Cardiac fibroblast (primary cell): ENCODE measurements at regions not wholly inside any gene's neighbourhood (a gene's known extent, or its start where the extent isn't known, plus 50 kb on each side); places are given as distances from the start of the nearest gene placed in this dataset.

Experiments
- DNase-seq, 2 donors: peaks; one replicate each; pipeline versions ENCODE4 v3.0.0 to v3.0.0-alpha.2; 2010; ENCODE audit warnings: low read depth in 2 of 2
- H3K4me3 ChIP-seq, 2 donors: replicated peaks in 1 of 2; 1 replicate in 1 of 2; 2 replicates in 1 of 2; pipeline ENCODE4 v1.5.1; 2011; ENCODE audit warnings: low read depth in 2 of 2, low read length in 2 of 2, mild to moderate bottlenecking in 2 of 2, moderate library complexity in 1 of 2
- CTCF ChIP-seq: IDR thresholded peaks from one replicate; pipeline ENCODE4 v1.5.1; 2011; ENCODE audit warnings: low read depth, mild to moderate bottlenecking, low read length, inconsistent platforms

DNA sequence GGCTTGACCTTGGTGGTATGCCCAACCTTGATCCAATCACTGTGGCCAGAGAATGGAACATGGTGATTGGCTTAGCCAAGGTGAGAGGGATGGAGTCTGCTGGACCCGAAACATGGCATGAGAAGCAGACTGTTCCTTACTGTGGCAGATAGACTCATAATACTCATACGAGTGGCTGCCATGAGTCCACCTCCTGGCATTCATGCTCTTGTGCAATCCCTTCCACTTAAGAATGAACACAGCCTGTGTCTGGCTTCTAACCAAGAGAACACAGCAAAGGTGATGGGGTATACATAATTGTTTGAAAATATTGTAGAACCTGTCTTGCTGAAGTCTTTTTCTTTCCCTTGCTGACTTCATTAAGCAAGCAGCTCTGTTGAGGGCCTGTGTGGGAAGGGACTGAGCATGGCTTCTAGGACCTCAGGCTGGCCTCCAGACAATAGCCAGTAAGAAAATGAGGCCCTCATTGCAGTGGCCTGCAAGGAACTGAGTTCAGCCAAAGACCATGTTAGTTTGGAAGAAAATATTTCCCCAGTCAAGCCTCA is 85.9 kb downstream of the ZNF281 start:
- TF ChIP-seq CTCF = no peak
- no peak overlapping the region for H3K4me3 ChIP-seq
- peak; percentile 63 to 81 for DNase-seq

DNA sequence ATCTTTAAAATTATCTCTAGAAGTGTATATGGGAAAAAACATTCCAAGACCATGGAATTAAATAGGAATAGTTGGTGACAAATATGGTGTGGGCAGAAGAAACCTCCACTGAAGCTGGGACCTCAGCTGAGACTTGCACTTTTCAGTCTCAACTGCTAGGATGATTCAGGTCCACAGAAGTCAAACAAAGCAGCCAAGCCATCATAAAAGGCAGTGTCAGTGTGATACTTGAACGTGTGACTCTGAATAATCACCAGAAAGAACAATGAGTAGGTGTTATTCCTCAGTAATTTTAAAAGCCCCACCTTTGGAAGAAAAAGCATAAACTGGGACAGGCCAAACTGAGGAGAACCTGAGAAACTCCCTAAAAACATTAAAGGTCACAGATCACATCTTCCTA is 90.7 kb downstream of the ZNF281 start:
- TF ChIP-seq CTCF = no peak
- H3K4me3 ChIP-seq = no peak overlapping the region
- DNase-seq = no peak

- DNase-seq = peak in 1 of 2 donors; percentile 67
- no peak for TF ChIP-seq CTCF
Observed at GRCh38 chr1:200317236-200317635, 92.6 kb downstream of the ZNF281 start.

GRCh38 chr1:200316148-200316803 is 93.6 kb downstream of the ZNF281 start:
- TF ChIP-seq CTCF = no peak
- H3K4me3 ChIP-seq = no peak overlapping the region
- no peak for DNase-seq

More at GRCh38 chr1:200317236-200317635, 92.6 kb downstream of the ZNF281 start:
- no peak overlapping the region for H3K4me3 ChIP-seq

DNA sequence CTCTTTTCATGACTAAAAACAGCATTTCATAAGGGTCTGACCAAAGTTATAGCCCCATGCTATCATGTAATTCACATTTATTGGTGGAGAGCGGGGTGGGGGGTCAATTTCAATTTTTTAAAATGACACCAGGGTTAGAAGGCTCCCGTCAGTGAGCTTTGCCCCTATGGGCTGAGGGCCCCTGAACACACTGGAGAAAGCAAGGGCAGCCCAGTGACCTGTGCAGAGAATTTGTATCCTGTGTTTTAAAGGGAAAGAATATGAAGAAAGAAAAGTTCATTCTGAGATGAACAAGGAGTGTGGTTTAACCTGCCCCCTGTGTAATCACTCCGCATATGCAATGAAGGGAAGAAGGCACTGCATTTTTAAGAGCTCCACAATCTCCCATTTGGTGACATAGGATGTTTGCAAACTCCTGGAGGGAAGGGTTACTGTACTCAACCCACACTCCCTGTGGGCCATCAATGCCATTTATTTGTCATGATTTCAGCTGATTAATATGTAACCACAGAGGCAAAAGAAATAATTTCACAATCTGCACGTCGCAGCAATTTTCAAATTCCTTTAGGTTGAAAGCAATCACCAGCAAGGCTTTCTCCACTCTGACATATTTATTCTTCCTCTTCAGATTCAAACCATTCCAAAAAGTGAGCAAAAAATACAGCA is 95.6 kb downstream of the ZNF281 start:
- no peak overlapping the region for H3K4me3 ChIP-seq
- TF ChIP-seq CTCF = no peak
- DNase-seq = peak; percentile 49 to 77

DNA sequence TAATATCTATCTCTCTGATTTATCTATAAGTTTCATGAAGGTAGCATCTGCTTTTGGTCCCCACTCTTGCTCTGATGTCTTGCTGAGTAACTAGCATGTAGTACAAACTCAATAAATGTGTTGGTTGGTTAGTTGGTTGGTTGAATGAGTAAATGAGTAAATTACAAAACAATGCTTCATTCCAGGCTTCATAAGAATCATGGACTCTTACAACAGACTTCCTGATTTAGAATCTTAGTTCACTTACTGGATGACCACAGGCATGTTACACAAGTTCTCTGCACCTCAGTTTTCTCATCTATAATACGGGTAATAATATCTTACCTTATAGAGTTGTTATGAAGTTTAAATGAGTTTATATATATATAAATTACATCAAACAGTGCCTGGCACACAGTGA is 98.6 kb downstream of the ZNF281 start:
- H3K4me3 ChIP-seq = no peak overlapping the region
- DNase-seq = peak in 1 of 2 donors; percentile 65
- TF ChIP-seq CTCF = no peak
